ENCODE measurements at regions not wholly inside any gene's neighbourhood (a gene's known extent, or its start where the extent isn't known, plus 50 kb on each side); places are given as distances from the start of the nearest gene placed in this dataset.

DNA sequence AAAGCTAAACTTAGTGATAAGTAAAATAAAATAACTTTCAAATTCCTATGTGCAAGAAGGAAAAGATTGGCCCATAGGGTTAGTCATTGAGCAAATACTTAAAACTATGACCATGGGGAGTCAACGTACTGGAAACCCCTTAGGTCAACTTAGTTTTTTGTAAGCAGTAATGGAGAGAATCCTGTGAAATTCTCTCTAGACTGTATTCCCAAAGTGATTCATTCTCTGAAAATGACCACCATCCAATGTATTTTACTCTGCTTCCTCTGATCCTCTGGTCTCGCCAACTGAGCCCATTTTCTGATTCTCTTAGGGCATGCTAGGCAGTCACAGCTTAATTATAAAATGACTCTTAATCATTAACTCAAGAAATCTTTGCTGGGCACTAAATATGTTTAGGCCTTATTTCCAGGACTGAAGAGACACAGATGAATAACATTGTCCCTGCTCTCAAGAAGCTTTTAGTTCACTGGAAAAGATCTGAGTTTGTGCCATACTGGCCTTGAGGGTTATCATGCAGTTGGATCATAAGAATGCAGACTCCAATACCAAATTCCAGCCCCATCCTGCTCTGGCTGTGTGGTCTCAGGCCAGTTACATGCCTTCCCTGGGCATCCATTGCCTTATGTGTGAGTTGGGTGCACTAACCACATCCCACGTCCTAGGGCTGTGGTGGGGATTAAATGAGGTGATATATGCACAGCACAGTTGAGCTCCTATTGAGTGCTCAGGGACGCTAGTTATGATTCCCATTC, 732.4 kb downstream of the AACS start:
- peaks cover 3% of the 10 kb centered on the region for H3K9me3 Mint-ChIP-seq (ENCODE audit: low read depth)
- H3K4me3 Mint-ChIP-seq (ENCODE audit: low read depth): no peak overlapping the region
- no peaks in the 10 kb centered on the region for H3K27me3 Mint-ChIP-seq
- H3K27ac Mint-ChIP-seq: no peak overlapping the region
- TF ChIP-seq, protein P1, sequence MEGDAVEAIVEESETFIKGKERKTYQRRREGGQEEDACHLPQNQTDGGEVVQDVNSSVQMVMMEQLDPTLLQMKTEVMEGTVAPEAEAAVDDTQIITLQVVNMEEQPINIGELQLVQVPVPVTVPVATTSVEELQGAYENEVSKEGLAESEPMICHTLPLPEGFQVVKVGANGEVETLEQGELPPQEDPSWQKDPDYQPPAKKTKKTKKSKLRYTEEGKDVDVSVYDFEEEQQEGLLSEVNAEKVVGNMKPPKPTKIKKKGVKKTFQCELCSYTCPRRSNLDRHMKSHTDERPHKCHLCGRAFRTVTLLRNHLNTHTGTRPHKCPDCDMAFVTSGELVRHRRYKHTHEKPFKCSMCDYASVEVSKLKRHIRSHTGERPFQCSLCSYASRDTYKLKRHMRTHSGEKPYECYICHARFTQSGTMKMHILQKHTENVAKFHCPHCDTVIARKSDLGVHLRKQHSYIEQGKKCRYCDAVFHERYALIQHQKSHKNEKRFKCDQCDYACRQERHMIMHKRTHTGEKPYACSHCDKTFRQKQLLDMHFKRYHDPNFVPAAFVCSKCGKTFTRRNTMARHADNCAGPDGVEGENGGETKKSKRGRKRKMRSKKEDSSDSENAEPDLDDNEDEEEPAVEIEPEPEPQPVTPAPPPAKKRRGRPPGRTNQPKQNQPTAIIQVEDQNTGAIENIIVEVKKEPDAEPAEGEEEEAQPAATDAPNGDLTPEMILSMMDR (IDR thresholded peaks at IDR 0.05; ENCODE audit: unreplicated experiment): no peak
- H3K36me3 Mint-ChIP-seq (ENCODE audit: insufficient read depth): no peaks in the 10 kb centered on the region
- no peaks in the 10 kb centered on the region for H3K4me1 Mint-ChIP-seq (ENCODE audit: low read depth)
- no peak for DNase-seq (ENCODE audit: low spot score, unreplicated experiment)

DNA sequence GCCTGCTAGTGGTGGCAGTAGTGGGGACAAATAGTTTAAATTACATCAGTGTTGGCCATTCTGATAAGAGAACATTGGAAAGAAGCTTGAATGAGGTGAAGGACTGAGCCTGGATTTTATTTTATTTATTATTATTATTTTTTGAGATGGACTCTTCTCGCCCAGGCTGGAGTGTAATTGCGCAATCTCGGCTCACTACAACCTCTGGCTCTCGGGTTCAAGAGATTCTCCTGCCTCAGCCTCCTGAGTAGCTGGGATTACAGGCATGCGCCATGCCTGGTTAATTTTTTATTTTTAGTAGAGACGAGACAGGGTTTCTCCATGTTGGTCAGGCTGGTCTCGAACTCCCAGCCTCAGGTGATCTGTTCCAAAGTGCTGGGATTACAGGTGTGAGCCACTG, 739.4 kb downstream of the AACS start:
- TF ChIP-seq, protein P1 (IDR thresholded peaks at IDR 0.05; ENCODE audit: unreplicated experiment): no peak
- Mint-ChIP-seq H3K9me3 (ENCODE audit: low read depth) (peaks cover 3% of the 10 kb centered on the region), H3K27ac (no peak overlapping the region), H3K4me3 (ENCODE audit: low read depth) (no peak overlapping the region), H3K36me3 (ENCODE audit: insufficient read depth) (no peaks in the 10 kb centered on the region), H3K4me1 (ENCODE audit: low read depth) (no peaks in the 10 kb centered on the region), H3K27me3 (peaks cover 2% of the 10 kb centered on the region)
- no peak for DNase-seq (ENCODE audit: low spot score, unreplicated experiment)

DNA sequence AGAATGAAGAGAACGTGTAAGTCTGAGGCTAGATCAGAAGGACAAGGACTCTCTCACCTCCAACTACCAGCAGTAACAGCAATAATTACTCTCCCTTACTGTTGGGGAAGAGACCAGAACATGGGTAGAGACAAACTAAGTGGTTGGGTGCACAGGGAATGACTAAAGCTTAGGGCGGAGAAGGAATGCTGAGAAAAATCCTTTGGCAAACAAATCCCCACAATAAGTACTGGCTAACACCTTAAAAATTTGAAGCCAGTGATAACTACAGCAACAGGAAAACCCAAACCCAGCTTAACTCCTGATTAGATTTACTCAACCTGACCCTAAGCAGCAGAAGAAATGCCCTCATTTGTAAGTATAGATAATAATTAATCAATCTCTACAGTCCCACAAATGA, 759.0 kb downstream of the AACS start:
- DNase-seq (ENCODE audit: low spot score, unreplicated experiment): no peak
- H3K27ac Mint-ChIP-seq: no peak overlapping the region
- peaks cover 12% of the 10 kb centered on the region for H3K9me3 Mint-ChIP-seq (ENCODE audit: low read depth)

DNA sequence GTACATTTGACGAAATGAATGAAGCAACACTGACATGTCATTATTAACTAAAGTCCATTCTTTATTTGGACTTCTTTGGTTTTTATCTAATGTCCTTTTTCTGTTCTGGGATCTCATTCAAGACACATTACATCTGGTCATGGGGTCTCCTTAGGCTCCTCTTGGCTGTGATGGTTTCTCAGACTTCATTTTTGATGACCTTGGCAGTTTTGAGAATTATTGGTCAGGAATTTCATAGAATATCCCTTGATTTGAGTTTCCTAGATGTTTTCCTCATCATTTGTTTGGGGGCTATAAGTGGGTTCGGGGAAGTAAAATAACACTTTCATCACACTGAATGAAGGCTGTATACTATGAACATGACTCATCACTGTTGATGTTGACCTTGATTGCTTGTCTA, 770.6 kb downstream of the AACS start:
- Mint-ChIP-seq H3K4me3 (ENCODE audit: low read depth) (no peak overlapping the region), H3K9me3 (ENCODE audit: low read depth) (no peaks in the 10 kb centered on the region), H3K36me3 (ENCODE audit: insufficient read depth) (no peaks in the 10 kb centered on the region), H3K27ac (no peak overlapping the region), H3K4me1 (ENCODE audit: low read depth) (no peaks in the 10 kb centered on the region), H3K27me3 (no peaks in the 10 kb centered on the region)
- TF ChIP-seq, protein P1 (IDR thresholded peaks at IDR 0.05; ENCODE audit: unreplicated experiment): no peak
- DNase-seq (ENCODE audit: low spot score, unreplicated experiment): no peak

More for the DNA sequence above, 759.0 kb downstream of the AACS start:
- TF ChIP-seq, protein P1 (IDR thresholded peaks at IDR 0.05; ENCODE audit: unreplicated experiment): no peak
- Mint-ChIP-seq H3K4me3 (ENCODE audit: low read depth) (no peak overlapping the region), H3K27me3 (no peaks in the 10 kb centered on the region), H3K36me3 (ENCODE audit: insufficient read depth) (no peaks in the 10 kb centered on the region), H3K4me1 (ENCODE audit: low read depth) (no peaks in the 10 kb centered on the region)

DNA sequence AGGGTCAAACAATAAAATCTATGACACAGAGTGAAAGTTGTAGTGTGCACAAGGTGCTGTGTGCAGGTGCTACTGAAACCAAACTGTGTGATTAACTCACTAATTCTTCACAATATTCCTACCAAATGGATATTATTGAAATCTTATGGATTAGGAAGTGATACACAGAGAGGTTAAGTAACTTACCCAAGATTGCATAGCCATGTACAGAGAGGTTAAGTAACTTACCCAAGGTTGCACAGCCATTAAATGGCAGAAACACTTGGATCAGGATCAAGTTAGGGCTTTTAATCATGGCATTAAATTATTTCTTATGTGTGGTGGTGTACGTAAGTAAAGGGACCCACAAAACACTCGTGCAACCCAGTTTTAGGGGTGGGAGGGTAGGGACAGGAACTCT, 771.4 kb downstream of the AACS start:
- TF ChIP-seq, protein P1 (IDR thresholded peaks at IDR 0.05; ENCODE audit: unreplicated experiment): no peak
- H3K4me3 Mint-ChIP-seq (ENCODE audit: low read depth): no peak overlapping the region
- H3K36me3 Mint-ChIP-seq (ENCODE audit: insufficient read depth): no peaks in the 10 kb centered on the region
- DNase-seq (ENCODE audit: low spot score, unreplicated experiment): no peak
- H3K9me3 Mint-ChIP-seq (ENCODE audit: low read depth): no peaks in the 10 kb centered on the region
- no peaks in the 10 kb centered on the region for H3K4me1 Mint-ChIP-seq (ENCODE audit: low read depth)
- H3K27me3 Mint-ChIP-seq: no peaks in the 10 kb centered on the region
- H3K27ac Mint-ChIP-seq: no peak overlapping the region

All from progenitor cell of endocrine pancreas (in vitro differentiated cells).